HK-2 (cell line): ENCODE measurements at regions not wholly inside any gene's neighbourhood (a gene's known extent, or its start where the extent isn't known, plus 50 kb on each side); places are given as distances from the start of the nearest gene placed in this dataset.
"Not testable (repeated sequence)": the region's sequence is repeated elsewhere in the genome, so short reads cannot be mapped to it uniquely, and the experiment has no call there.

Source experiments
- DNase-seq: peaks from one replicate; pipeline ENCODE4 v3.0.0-alpha.2; 2018; ENCODE audit not compliant: unreplicated experiment

DNA sequence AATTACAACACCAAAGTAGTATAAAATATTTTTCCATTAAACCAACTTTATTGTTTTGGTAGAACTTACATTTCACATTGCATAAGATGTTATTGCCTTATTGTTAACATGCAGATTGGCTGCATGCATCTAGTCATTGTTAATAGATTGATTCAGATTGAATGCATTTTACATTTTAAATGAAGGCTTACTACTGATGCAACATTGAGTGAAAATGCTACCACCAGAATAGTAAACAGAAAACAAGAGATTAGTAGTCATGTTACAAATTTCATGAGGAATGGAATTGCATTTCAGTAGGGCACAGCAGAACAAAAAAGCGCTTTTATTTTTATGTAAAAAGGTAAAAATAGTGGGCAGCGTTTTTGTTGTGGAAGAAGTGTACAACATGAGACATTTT is 298.3 kb downstream of the ARL4A start:
- DNase-seq: no peak

DNA sequence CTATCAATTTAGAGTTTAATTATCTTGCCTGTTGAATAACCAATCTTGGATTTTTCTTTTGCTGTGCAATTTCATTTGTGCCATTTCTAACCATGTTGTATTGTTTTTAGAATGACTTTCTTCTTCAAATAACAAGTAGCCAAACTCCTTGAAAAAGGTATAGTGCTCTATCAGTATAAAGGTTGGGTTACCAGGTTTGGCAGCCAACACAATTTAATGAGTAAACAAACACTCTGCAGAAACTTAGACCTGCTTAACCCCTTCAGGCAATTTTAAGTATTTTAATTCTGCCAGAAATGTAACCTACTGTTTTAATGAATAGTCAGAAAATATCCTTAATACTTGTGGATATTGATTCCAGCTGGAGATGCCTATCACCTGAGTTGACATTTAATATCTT is 299.8 kb downstream of the ARL4A start:
- no peak for DNase-seq

DNA sequence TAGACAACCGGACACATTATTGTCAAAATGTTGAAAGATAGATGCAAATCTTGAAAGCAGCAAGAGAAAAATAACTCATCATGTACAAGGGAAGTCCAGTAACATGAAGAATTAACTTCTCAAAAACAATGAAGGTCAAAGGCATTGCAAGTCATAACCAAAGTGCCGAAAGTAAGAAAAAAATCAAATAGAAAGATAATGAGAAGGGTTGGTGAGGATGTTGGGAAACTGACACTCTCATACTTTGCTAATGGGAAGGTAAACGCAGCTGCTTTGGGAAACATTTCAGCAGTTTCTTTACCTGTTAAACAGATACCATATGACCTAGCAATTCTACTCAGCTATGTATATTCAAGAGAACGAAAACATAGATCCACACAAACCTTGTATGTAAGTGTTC is 303.0 kb downstream of the ARL4A start:
- DNase-seq: no peak

DNA sequence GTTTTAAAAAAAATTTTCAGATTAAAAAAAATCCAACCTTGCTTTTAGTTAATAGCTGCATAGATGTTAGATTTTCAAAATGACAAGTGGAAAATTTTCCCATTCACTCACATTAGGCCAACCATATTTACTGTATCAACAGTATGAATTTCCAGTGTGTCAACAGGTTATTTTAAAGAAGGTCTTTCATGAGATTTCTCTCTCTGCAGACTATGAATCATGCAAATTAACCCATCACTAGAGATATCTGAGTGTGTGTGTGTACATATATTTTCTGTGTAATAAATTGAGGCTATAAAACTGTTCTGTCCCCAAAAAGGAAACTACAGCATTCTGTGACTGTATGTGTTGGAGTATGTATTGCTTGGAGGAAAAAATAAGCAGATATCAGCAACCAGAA is 305.6 kb downstream of the ARL4A start:
- no peak for DNase-seq

DNA sequence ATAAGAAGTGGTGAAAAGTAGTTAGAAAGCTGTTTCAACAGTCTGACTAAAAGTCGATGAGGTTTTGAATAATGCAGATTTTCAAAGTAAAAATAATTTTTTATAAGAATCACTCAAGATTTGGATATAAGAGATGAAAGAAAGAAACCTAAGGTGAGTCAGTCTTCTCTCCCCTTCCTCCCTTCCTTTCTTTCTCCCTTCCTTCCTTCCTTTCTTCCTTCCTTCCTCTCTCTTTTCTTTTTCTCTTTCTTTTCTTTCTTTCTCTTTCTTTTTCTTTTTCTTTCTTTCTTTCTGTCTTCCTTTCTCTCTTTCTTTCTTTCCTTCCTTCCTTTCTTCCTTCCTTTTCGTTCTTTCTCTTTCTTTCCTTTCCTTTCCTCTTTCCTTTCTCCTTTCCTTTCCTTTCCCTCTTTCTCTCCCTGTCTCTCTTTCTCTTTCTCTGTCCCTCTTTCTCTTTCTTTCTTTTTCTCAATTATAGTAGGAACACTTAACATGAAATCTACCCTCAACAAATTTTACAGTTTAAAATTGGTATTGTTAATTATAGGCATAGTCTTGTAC is 308.6 kb downstream of the ARL4A start:
- DNase-seq: no peak

DNA sequence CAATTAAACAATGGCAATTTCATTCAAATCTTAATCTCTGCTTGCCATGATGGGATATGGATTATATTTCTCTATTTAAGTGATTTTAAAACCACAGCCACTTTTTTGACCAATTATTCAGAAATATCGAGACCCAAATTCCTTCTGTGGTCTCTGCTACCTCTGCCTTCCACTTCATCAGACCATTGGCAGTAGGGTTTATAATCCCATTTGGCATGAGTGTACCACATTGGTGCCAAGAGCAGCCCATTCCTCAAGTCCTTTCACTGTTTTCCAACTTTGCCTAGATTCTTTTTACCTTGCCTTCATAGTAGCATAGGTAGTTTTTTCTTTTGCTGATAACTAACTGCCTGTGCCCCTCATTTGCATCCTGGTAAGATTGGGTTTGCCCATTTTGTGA is 319.9 kb downstream of the ARL4A start:
- no peak for DNase-seq

DNA sequence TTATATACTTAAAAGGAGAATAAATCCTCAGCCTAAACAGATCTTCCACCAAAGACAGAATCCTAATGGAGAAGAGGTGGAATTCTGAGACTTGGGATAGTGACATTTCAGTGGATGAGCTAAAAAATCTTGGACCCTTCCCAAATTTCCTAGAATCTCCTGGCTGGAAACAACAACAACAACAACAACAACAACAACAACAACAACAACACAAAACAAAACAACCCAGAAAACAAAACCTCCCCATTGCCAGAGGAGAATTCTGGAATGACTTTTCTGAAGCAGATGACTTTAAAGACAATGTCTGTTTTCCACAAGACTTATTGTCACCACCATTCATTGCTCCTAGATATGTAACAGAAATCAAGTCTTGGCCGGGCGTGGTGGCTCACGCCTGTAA is 322.1 kb downstream of the ARL4A start:
- DNase-seq: no peak

DNA sequence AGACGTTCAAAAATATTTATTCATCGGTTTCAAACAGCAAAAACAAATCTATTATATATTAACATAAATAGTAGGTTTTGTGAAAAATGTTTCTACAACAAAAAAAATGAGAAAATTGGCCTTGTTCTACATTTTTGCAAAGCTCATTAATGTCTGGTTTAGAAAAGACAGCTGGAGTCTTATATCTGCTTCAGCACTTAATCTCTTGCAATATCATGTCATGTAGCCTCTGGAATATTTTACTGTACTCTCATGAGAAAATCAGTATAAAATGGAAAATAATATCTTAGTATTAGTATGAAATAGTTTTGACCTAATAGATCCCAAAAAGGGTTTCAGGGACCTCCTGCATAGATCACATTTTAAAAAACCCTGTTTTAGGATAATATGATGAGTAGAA is 326.6 kb downstream of the ARL4A start:
- DNase-seq: no peak

DNA sequence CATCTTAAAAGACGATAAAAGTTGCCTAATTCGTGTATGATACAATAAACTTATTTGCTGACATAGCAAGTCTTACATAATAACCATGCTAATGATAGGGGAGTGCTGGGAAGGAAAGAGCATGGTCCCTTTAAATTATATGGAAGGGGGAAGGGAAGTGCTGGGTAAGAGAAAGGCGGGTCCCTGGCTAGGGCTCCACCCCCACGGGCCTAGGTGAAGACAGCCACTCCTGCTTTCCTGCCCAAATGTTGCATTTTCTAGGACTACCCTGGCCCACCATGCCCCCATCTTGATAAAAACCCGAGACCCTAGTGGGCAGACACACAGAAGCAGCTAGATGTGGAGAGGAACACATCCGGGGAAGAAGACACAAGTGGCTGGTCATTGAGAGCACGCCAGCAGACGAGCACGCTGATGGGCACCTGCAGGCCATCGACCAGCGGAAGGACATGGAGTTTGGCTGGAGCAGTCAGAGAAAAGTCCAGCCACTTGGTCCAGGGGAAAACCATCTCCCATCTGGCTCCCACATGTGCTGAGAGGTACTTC is 328.7 kb downstream of the ARL4A start:
- DNase-seq: no peak

DNA sequence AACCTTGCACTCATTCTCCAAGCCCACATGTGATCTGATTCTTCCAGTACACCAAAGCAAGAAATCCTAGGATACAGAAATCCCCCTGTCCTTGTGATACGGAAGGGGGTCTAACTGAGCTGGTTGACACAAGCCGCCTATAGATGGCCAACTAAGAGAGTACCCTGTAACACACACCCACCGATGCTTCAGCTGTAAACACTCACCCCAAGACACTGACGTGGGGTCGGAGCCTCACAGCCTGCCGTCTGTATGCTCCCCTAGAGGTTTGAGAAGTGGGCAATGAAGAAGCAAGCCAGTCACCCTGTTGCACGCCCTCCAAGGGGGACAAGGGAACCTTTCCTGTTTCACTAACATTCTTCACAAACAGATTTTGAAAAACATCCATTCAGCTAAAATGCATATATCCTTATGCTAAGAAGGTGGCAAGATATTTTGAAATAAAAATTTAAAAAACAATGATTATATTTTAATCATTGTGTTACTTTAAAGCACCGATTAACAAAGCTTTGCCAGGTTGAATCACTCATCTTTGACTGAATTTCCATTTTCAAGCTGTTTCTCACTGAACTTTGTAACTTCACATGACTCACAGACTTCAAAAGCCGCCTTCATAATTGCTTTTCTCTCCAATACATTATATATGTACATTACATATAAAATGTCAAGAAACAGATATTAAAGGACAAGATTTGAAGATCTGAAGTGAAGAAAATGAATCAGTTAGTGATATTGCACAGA is 329.3 kb downstream of the ARL4A start:
- DNase-seq: no peak

DNA sequence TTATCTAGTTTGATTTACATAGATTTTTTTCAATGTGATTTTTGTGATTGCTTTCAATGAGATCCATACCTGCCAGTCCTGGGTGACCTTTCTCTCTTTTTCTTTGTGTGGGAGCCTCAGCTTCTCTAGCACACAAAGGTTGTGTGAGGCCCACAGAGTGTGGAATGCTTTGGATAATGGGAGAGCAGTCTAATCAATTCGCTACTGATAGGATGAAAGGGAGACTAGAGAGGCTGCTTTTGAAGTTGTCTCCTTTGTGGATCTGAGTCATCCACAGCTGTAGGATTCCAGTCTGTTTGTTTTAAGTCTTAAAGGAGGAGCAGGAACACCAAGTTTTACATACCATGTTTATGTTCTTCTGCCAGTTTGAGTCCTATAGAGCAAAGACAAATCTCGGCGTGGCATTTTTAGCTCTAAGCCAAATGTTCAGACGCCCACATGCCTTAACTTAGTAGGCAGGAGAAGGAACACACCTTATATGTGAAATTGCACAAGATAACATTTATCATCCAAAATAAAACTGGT is 330.0 kb downstream of the ARL4A start:
- DNase-seq: no peak

DNA sequence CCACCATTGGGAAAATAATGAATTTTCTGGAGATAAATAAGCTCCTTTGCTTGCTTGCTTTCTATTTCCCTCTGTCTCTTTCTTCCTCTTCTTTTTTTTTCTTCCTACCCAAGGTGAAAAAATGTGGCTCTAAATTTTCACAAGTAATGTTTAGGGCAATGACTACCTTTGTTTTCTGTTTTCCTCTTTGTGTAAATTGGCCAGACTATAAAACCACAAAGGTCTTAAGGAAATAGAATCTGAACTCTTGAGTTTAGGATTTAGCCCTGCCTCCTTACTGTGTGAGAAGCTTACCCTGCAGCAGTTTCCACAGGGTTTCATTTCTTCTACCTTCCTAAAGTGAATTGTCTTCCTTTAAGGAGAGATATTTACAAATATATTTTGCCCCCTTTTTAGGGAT is 330.4 kb downstream of the ARL4A start:
- no peak for DNase-seq

DNA sequence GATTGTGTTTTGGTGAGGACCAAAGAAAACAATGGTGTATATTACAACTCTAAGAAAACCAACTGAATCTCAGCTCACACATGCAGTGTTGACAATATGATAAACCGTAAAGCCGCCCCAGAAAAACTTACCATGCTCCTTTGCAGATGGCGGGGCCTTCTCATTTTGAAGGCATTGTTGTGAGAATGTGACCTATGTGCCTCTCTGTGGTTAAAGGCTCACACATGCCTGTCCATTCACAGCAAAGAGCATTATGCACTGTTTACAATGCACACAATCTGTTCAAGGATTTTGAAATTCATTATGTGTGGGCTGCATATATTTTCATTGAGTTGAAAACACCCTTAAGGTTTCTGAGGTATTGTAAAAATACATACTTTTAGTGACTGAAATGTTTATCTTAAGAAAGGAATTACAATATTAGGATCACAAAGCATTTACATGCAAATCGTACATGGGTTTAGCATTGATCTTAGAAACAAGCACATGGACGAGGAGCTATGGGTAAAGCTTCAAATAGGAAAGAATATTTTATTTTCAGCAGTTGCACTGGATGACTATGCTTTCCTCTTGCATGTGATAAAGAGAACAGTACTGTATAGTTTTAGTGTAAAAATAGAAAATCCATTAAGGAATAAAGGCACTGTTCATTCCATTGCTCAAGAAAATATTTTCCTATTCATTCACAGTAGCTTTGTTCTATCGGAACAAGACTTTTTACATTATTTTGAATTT is 334.3 kb downstream of the ARL4A start:
- no peak for DNase-seq

DNA sequence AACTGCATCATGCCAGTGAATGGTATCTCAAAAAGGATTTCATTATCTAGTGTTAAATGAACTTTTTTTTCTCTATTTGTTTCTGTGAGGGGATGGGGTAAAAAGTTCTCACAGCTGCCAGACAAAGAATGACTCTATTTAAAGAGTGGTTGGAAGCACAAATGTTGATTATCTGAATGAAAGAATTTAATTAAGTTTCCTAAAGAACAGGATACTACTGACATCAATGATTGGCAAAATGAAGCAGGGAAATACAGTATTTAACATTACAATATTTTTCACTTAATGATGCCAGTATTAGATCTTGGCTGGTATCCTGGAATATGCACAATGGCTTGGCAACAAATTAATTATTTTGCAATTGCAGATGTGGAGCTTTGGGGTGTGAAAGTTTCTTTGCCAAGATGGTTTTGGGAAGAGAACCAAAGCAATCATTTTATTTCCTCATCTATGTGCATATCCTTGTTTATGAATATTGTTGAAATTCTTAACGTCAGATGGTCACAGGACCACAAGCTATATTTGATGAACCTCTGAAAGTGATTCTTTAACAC is 336.8 kb downstream of the ARL4A start:
- DNase-seq: no peak

DNA sequence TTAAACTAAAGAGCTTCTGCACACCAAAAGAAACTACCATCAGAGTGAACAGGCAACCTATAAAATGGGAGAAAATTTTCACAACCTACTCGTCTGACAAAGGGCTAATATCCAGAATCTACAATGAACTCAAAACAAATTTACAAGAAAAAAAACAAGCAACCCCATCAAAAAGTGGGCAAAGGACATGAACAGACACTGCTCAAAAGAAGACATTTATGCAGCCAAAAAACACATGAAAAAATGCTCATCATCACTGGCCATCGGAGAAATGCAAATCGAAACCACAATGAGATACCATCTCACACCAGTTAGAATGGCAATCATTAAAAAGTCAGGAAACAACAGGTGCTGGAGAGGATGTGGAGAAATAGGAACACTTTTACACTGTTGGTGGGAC is 337.6 kb downstream of the ARL4A start:
- not testable (repeated sequence) for DNase-seq

DNA sequence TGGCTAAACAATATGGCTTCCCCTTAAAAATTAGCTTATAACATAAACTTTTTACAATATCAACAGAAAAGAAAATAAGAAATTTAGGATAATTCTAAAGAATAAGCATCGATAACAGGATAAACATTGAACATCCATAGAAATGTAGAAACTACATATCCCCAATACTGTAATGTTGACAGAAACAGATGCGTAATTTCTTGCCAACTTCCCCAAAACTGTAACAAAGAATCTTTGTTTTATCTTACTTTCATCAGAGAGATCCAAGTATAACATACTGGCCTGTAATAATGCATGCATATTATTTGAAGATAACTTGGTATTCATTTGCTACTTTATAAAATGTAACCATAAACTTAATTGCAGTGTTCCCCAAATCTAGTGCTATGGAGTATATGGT is 339.9 kb downstream of the ARL4A start:
- DNase-seq: no peak

DNA sequence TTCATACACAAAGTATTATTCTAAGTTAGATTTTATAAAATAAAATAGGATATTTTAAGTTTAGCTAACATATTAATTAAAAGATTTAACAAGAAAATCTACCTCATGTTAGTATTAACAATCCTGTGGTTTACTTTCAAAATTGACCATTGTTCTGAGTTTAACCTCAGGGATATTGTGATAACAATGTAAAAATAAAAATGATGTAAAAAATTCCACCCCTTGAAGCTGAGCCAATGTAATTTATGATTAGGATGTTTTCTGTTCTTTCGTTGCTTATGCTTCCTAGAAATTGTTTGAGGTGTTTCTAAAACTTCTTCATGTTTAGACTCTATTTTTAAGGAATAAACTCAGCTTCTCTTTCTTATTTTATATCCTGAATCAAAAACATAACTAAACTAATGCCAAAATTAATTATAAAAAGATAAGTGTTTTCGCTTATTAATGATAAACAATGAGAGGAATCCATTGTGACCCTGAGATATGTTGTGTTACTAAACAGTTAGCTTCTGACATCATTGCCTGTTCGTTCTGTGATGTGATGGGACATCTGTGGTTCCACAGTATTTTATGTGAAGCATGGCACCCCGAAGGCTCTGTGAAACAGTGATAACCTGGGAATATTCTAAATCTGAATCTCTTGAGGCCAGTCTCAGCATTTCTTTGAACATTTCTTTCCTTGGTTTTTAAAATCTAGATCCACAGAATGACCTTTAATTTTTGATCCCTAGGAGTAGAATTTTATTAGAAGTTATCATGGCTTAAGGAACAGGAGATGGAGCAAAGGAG is 340.8 kb downstream of the ARL4A start:
- no peak for DNase-seq

DNA sequence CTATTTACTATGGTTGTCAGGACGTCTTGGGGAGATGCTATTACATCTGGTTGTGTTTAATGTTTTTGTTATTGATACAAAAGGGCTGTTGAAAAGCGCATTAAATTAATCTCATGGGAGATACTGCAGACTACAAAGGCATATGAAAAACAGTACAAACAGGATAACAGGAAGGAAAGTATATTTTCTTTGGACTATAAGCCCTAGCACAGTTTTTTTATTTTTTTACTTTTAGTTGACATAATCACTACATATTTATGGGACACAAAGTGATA is 341.3 kb downstream of the ARL4A start:
- DNase-seq: no peak

DNA sequence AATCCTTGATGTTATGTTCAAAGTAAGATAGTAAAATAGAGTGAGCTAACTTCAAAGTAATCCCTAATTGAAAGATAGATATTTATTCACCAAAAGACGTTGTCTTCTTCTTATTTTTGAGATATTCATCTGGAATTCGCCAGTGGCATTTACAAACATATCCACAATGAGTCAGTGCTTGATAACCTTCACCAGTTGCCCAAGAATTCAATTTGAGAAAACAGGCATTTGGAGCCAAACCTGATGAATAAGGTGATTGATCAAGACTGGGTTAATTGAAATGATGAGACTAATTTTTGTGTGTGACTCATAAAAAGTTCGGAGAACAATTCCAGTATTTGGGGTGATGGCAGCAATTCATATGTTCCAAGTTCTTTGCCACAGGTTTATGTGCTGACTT is 344.0 kb downstream of the ARL4A start:
- DNase-seq: no peak

DNA sequence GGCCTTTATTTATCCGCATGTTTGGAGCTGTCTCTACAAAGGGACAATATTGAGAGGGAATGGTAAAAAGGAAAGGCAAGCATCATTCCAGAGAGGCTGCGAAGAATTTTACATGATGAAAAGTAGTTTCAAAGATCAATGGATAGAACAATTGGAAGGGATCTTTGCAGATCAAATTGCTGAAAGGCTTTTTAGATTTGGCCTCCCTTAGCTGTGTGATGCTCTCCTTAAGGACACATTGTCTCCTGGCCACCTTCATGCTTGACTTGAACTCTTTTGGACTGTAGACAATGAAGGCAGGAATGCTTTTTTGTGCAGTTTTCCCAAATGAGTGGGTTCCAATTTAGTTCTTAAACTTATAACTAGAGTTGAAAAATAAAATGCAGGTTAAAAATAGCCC is 344.7 kb downstream of the ARL4A start:
- no peak for DNase-seq

DNA sequence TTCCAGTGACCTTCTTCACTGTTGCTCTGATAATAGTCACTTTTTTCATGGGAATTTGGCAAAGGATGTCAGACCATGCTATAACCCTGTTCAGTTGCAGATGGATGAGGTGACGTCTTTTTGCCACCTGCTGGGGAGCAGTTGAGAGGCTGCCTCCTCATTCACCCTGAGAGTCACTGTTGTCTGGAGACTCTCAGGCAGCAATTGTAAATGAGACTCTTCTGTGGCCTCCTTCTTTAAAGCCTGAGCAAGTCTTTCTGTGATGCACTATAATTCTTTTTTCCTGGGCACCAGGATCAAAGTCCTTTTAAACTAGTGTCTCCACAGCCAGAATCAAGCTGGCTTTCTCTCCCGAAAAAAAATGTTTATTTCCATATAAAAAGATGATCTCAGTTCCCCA is 345.1 kb downstream of the ARL4A start:
- no peak for DNase-seq

DNA sequence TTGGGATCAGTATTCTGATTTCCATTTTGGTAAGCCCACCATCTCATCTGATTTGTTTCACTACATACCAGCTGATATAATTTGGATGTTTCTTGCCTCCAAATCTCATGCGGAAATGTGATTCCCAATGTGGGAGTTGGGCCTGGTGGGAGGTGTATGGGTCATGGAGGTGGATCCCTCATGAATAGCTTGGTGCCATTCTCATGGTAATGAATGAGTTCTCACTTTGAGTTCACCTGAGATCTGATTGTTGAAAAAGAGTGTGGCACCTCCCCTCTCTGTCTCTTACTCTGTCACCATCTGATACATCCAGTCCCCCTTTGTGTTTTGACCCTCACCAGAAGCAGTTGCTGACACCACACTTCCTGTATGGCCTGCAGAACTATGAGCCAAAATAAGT is 347.3 kb downstream of the ARL4A start:
- no peak for DNase-seq
